ENCODE measurements at regions not wholly inside any gene's neighbourhood (a gene's known extent, or its start where the extent isn't known, plus 50 kb on each side); places are given as distances from the start of the nearest gene placed in this dataset.

GRCh38 chr6:168884646-168885086 lies 369.0 kb downstream of the THBS2 start:
- peaks cover 0 to 17% (median 6%) of the 10 kb centered on the region in 4 donors for H3K4me1 ChIP-seq
- WGBS, 2 donors: 14 to 16% methylated on average over 37 of the region's 37 CpGs
- intact Hi-C loops (cut with DNase I): loop anchor here (1.0 to 10.0 kb wide), 4 partner anchors 260 to 730 kb away; partner anchors contain the start of gene SMOC2
- peak; percentile 85 for DNase-seq
- H3K4me3 ChIP-seq: peak overlapping the region in 2 of 4 donors; percentile 21 to 29
- H3K9me3 ChIP-seq: no peaks in the 10 kb centered on the region
- TF ChIP-seq EP300 (IDR thresholded peaks at IDR 0.05) (no peak), CTCF (IDR thresholded peaks at IDR 0.05) (peak; percentile 72 to 97 (median 89))
- no peaks in the 10 kb centered on the region for H3K27me3 ChIP-seq
- no peaks in the 10 kb centered on the region for H3K36me3 ChIP-seq
- no peak overlapping the region for H3K27ac ChIP-seq

- H3K4me3 ChIP-seq: peak overlapping the region in 2 of 4 donors; percentile 21 to 29
- H3K27ac ChIP-seq: no peak overlapping the region
- intact Hi-C loops (cut with DNase I): loop anchor here (1.0 to 10.0 kb wide), 4 partner anchors 259 to 729 kb away; partner anchors contain the start of gene SMOC2
- no peaks in the 10 kb centered on the region for H3K36me3 ChIP-seq
- TF ChIP-seq CTCF (IDR thresholded peaks at IDR 0.05): no peak
- no peak for TF ChIP-seq EP300 (IDR thresholded peaks at IDR 0.05)
- no peak for TF ChIP-seq POLR2A (IDR thresholded peaks at IDR 0.05)
- TF ChIP-seq POLR2AphosphoS5 (IDR thresholded peaks at IDR 0.05): no peak
- WGBS, 2 donors: 73 to 84% methylated on average over 21 of the region's 21 CpGs
- H3K4me1 ChIP-seq: peaks cover 0 to 12% (median 6%) of the 10 kb centered on the region in 4 donors
- DNase-seq: no peak
- H3K27me3 ChIP-seq: no peaks in the 10 kb centered on the region
- no peaks in the 10 kb centered on the region for H3K9me3 ChIP-seq
Observed at GRCh38 chr6:168884050-168884645, 369.5 kb downstream of the THBS2 start.

GRCh38 chr6:168883410-168884049 lies 370.1 kb downstream of the THBS2 start:
- intact Hi-C loops (cut with DNase I): loop anchor here (1.0 to 10.0 kb wide), 4 partner anchors 259 to 729 kb away; partner anchors contain the start of gene SMOC2
- no peak overlapping the region for H3K27ac ChIP-seq
- WGBS, 2 donors: 93% methylated on average over 13 of the region's 13 CpGs
- H3K9me3 ChIP-seq: no peaks in the 10 kb centered on the region
- no peaks in the 10 kb centered on the region for H3K36me3 ChIP-seq
- no peak overlapping the region for H3K4me3 ChIP-seq
- no peak for DNase-seq
- peaks cover 0 to 6% (median 3%) of the 10 kb centered on the region in 4 donors for H3K4me1 ChIP-seq
- H3K27me3 ChIP-seq: no peaks in the 10 kb centered on the region
- TF ChIP-seq EP300 (IDR thresholded peaks at IDR 0.05): no peak
- no peak for TF ChIP-seq POLR2AphosphoS5 (IDR thresholded peaks at IDR 0.05)
- no peak for TF ChIP-seq CTCF (IDR thresholded peaks at IDR 0.05)
- no peak for TF ChIP-seq POLR2A (IDR thresholded peaks at IDR 0.05)

- no peak for DNase-seq
- no peak for TF ChIP-seq POLR2AphosphoS5 (IDR thresholded peaks at IDR 0.05)
- no peak for TF ChIP-seq POLR2A (IDR thresholded peaks at IDR 0.05)
- no peak for TF ChIP-seq EP300 (IDR thresholded peaks at IDR 0.05)
- TF ChIP-seq CTCF (IDR thresholded peaks at IDR 0.05): no peak
- H3K4me3 ChIP-seq: no peak overlapping the region
- 87 to 90% methylated on average over 17 of the region's 17 CpGs for WGBS, 2 donors
- no peaks in the 10 kb centered on the region for H3K36me3 ChIP-seq
- intact Hi-C loops (cut with DNase I): loop anchor here (10.0 kb wide), 3 partner anchors 255 to 725 kb away; partner anchors contain the start of gene SMOC2
- peaks cover 0 to 6% (median 1%) of the 10 kb centered on the region in 4 donors for H3K4me1 ChIP-seq
- H3K27ac ChIP-seq: no peak overlapping the region
- no peaks in the 10 kb centered on the region for H3K9me3 ChIP-seq
- no peaks in the 10 kb centered on the region for H3K27me3 ChIP-seq
Observed at GRCh38 chr6:168880271-168880670, 373.4 kb downstream of the THBS2 start.
